Hepatocyte (in vitro differentiated cells): ENCODE measurements at regions not wholly inside any gene's neighbourhood (a gene's known extent, or its start where the extent isn't known, plus 50 kb on each side); places are given as distances from the start of the nearest gene placed in this dataset.

Source experiments
- DNase-seq: peaks from one replicate; pipeline ENCODE4 v3.0.0-alpha.2; 2016; ENCODE audit warnings: low spot score
- H2AFZ ChIP-seq: fragments of 200-600 bp; sonication (generic); 2 replicates; pipeline ENCODE4 v1.6.0; 2016; ENCODE audit warnings: antibody characterized with exemption, mild to moderate bottlenecking
- H3K27ac ChIP-seq: fragments of 200-600 bp; sonication (generic); 2 replicates; pipeline ENCODE4 v1.5.1; 2016; ENCODE audit warnings: mild to moderate bottlenecking
- H3K27me3 ChIP-seq: fragments of 200-600 bp; sonication (generic); 2 replicates; pipeline ENCODE4 v1.6.1; 2016
- H3K36me3 ChIP-seq: fragments of 200-600 bp; sonication (generic); replicated peaks from 2 replicates; pipeline ENCODE4 v1.5.1; 2016; ENCODE audit warnings: low read depth; ENCODE audit not compliant: insufficient read depth
- H3K4me1 ChIP-seq: fragments of 200-600 bp; sonication (generic); 2 replicates; pipeline ENCODE4 v1.5.1; 2016; ENCODE audit warnings: mild to moderate bottlenecking, moderate library complexity; ENCODE audit not compliant: insufficient read depth
- H3K4me2 ChIP-seq: fragments of 200-600 bp; sonication (generic); 2 replicates; pipeline ENCODE4 v1.6.0; 2016
- H3K4me3 ChIP-seq: fragments of 200-600 bp; sonication (generic); 2 replicates; pipeline ENCODE4 v1.5.1; 2016; ENCODE audit warnings: mild to moderate bottlenecking
- H3K79me2 ChIP-seq: fragments of 200-600 bp; sonication (generic); 2 replicates; pipeline ENCODE4 v1.6.0; 2017; ENCODE audit warnings: mild to moderate bottlenecking
- H3K9me2 ChIP-seq: fragments of 200-600 bp; sonication (generic); replicated peaks from 2 replicates; pipeline ENCODE4 v1.6.0; 2017; ENCODE audit warnings: mild to moderate bottlenecking; ENCODE audit not compliant: insufficient read depth
- H3K9me3 ChIP-seq: fragments of 200-600 bp; sonication (generic); 2 replicates; pipeline ENCODE4 v1.5.1; 2016; ENCODE audit warnings: low read depth, mild to moderate bottlenecking
- H4K20me1 ChIP-seq: fragments of 200-600 bp; sonication (generic); 2 replicates; pipeline ENCODE4 v1.6.0; 2016; ENCODE audit warnings: mild to moderate bottlenecking; ENCODE audit not compliant: insufficient read depth, poor library complexity, severe bottlenecking
- EZH2 ChIP-seq: fragments of 200-600 bp; sonication (generic); IDR thresholded peaks from 2 replicates; pipeline ENCODE4 v1.6.1; 2016; ENCODE audit warnings: antibody characterized with exemption, mild to moderate bottlenecking, borderline replicate concordance
- EZH2phosphoT487 ChIP-seq: fragments of 200-600 bp; sonication (generic); IDR thresholded peaks from one replicate; pipeline ENCODE4 v1.6.1; 2018; ENCODE audit warnings: antibody characterized with exemption, mild to moderate bottlenecking, low read depth, moderate library complexity; ENCODE audit not compliant: unreplicated experiment, severe bottlenecking
- WGBS: methylation state at CpG from one replicate; pipeline ENCODE4 v1.1.6; 2016; ENCODE audit warnings: low lambda C conversion rate; ENCODE audit errors: missing lambda C conversion rate; 5-methylcytosine and 5-hydroxymethylcytosine counted together
- TF ChIP-seq, protein P1 (sequence below): fragments of 200-600 bp; sonication (generic); IDR thresholded peaks from 2 replicates; pipeline ENCODE4 v1.5.1; 2016; ENCODE audit warnings: antibody characterized with exemption, mild to moderate bottlenecking; ENCODE audit not compliant: poor library complexity

DNA sequence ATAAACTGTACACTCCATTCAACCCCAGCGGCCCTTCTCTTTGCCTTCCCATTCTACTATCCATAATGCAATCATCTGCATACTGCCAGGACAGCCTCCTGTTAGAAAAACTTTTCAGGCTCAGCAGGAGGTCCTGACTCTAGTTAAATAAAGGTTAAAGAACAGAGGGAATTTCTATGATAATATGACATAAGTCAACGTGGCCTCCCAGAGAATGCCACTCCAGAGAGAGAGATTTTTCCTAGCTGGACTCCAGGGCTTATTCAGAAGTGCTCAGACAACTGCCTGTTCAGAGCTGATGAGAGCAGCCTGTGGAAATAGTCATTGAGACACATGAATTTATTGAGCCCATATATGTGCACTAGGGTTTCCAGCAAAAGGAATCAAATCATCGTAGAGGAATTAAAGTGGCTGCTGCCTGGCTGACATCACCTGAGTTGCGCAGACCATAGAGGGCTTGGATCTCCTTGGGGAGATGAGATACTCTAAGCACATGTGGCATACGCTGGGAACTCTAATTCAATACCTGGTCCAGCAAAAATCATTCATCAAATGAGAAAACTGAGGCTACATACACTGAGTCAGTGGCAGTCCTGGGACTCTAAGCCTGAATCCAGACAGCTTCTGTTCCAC is 736.2 kb downstream of the PTPRU start:
- Histone ChIP-seq H3K27ac (no peak overlapping the region), H3K4me2 (no peak overlapping the region), H3K4me3 (no peak overlapping the region), H3K9me2 (no peaks in the 10 kb centered on the region), H3K79me2 (no peaks in the 10 kb centered on the region), H3K4me1 (no peaks in the 10 kb centered on the region), H3K27me3 (no peaks in the 10 kb centered on the region), H4K20me1 (no peaks in the 10 kb centered on the region), H3K9me3 (no peaks in the 10 kb centered on the region), H2AFZ (no peak overlapping the region), H3K36me3 (no peaks in the 10 kb centered on the region)
- DNase-seq, result no peak
- TF ChIP-seq EZH2 (no peak), EZH2phosphoT487 (no peak)
- WGBS, result 74% methylated on average over 5 of the region's 5 CpGs

DNA sequence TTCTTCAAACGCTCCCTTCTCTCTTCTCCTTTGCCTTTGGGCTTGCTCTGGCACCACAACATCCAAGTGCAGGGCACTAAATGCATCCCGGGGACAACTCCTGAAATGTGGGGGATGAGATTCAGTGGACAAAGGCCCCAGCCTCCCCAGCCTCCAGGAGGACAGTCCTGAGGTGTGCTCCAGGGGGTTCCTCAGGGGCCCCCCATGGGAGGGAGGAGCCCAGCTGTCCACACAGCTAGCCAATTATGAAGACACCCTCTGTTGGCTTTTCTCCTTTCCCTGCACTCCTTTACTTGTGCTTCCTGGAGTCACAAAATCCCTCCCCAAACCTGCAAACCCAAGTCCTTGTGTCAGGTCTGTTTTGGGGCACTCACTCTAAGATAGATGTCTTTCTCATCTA is 735.4 kb downstream of the PTPRU start:
- Histone ChIP-seq H3K4me2 (no peak overlapping the region), H4K20me1 (no peaks in the 10 kb centered on the region), H3K9me3 (no peaks in the 10 kb centered on the region), H3K4me1 (no peaks in the 10 kb centered on the region), H2AFZ (no peak overlapping the region), H3K27me3 (peaks cover 5% of the 10 kb centered on the region), H3K4me3 (no peak overlapping the region), H3K79me2 (no peaks in the 10 kb centered on the region), H3K9me2 (no peaks in the 10 kb centered on the region), H3K27ac (no peak overlapping the region), H3K36me3 (no peaks in the 10 kb centered on the region)
- DNase-seq, result no peak
- TF ChIP-seq EZH2 (no peak), EZH2phosphoT487 (no peak)
- TF ChIP-seq, protein P1, sequence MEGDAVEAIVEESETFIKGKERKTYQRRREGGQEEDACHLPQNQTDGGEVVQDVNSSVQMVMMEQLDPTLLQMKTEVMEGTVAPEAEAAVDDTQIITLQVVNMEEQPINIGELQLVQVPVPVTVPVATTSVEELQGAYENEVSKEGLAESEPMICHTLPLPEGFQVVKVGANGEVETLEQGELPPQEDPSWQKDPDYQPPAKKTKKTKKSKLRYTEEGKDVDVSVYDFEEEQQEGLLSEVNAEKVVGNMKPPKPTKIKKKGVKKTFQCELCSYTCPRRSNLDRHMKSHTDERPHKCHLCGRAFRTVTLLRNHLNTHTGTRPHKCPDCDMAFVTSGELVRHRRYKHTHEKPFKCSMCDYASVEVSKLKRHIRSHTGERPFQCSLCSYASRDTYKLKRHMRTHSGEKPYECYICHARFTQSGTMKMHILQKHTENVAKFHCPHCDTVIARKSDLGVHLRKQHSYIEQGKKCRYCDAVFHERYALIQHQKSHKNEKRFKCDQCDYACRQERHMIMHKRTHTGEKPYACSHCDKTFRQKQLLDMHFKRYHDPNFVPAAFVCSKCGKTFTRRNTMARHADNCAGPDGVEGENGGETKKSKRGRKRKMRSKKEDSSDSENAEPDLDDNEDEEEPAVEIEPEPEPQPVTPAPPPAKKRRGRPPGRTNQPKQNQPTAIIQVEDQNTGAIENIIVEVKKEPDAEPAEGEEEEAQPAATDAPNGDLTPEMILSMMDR, result no peak
- 83% methylated on average over 2 of the region's 2 CpGs for WGBS

DNA sequence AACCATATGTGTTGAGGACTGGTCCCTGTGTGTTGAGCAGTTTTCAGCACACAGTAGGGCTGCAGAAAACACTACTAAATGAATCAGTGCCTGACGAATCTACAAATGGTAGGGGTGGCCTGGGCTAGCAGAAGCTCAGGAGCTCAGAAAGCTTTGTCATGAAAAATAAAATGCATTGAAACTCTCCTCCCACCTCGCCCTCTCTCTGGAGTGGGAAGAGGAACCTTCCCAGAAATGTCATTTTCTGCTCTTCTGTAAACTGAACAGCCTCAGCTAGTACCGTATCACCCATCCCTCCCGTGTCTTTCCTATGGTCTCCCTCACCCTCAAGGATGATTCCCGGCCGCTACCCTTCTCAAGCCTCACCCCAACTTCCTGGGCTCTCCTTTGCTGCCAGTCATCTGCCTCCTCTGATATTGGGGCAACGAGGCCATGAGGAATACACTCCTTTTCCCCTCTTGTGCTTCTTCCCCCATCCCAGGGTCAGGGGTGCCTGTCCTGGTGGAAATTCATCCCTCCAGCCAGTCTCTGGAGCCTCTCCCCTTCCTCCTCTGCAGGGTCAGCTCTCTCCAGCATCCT is 734.5 kb downstream of the PTPRU start:
- DNase-seq, result no peak
- no peak overlapping the region for H3K4me3 ChIP-seq

DNA sequence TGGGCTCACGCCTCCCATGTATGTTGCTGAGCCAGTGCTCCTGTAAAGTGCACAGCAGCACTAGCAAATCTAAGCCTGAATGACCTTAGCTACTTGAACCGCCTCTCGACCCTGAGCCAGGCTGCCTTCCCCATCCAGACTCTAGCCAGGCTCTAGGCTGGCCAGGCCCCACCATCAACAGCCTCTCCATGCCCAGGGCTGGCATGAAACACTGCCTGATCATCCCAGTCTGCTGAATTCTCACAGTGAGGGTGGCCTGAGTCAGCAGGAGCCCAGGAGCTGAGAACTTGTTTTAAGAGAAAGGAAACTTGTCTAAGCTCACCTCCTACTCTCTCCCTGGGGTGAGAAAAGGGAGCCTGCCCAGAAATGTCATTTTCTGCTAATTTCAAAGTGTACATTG is 733.3 kb downstream of the PTPRU start:
- Histone ChIP-seq H3K79me2 (no peaks in the 10 kb centered on the region), H3K4me1 (no peaks in the 10 kb centered on the region), H3K9me3 (no peaks in the 10 kb centered on the region), H3K4me2 (no peak overlapping the region), H3K9me2 (no peaks in the 10 kb centered on the region), H4K20me1 (no peaks in the 10 kb centered on the region), H3K27ac (no peak overlapping the region), H3K4me3 (no peak overlapping the region), H2AFZ (no peak overlapping the region), H3K27me3 (peaks cover 10% of the 10 kb centered on the region), H3K36me3 (no peaks in the 10 kb centered on the region)
- no peak for DNase-seq
- 81% methylated on average over 3 of the region's 3 CpGs for WGBS
- TF ChIP-seq, protein P1, result no peak
- TF ChIP-seq EZH2 (no peak), EZH2phosphoT487 (no peak)

More for the DNA sequence above, 734.5 kb downstream of the PTPRU start:
- H3K27me3 ChIP-seq, result peaks cover 10% of the 10 kb centered on the region
- no peak for TF ChIP-seq EZH2phosphoT487
- TF ChIP-seq, protein P1, result no peak
- TF ChIP-seq EZH2, result no peak
- no peak overlapping the region for H2AFZ ChIP-seq
- H3K27ac ChIP-seq, result no peak overlapping the region
- no peaks in the 10 kb centered on the region for H4K20me1 ChIP-seq
- no peaks in the 10 kb centered on the region for H3K79me2 ChIP-seq
- 76% methylated on average over 7 of the region's 7 CpGs for WGBS
- no peaks in the 10 kb centered on the region for H3K9me3 ChIP-seq
- H3K4me2 ChIP-seq, result no peak overlapping the region
- no peaks in the 10 kb centered on the region for H3K4me1 ChIP-seq
- H3K9me2 ChIP-seq, result no peaks in the 10 kb centered on the region
- H3K36me3 ChIP-seq, result no peaks in the 10 kb centered on the region
